ENCODE measurements at regions not wholly inside any gene's neighbourhood (a gene's known extent, or its start where the extent isn't known, plus 50 kb on each side); places are given as distances from the start of the nearest gene placed in this dataset.

DNA sequence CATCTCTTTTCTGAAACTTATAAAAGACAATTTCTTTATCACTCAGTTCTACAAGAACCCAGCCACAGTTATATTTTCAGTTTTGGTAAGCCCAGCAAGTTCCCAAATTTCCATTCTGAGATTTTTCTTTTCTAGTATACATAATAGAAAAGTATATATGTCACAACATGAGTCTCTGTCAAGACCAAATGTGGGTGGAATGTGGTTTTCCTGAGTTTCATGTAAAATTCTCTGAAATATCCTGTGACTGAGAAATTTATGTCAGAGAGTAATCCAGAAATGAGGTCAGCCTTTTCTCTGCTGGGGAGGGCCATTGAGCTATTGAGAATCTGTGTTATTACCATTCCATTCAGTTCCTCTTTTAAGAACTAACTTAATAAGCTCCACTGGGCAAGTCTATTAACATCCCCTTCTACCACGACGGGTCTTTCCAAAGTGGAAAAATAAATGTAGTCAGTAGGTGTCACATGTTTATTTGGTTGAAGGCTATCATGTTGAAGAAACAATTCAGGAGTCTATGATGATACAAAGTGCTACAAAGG is 100.7 kb upstream of the HMGN3 start:
- Histone ChIP-seq H3K27me3 (ENCODE audit: insufficient read depth, low read length) (no peaks in the 10 kb centered on the region), H3K9ac (ENCODE audit: low read length) (no peak overlapping the region), H3K9me3 (ENCODE audit: control insufficient read depth in 1 of 2, insufficient read depth in 1 of 2, low read depth in 1 of 2, low read length in 2 of 2) (no peaks in the 10 kb centered on the region), H3K4me2 (ENCODE audit: low read length) (no peak overlapping the region), H2AFZ (ENCODE audit: low read depth, low read length, poor library complexity, severe bottlenecking) (no peak overlapping the region), H3K4me3 (replicated peaks in 1 of 2; ENCODE audit: low read depth in 1 of 2, low read length in 2 of 2) (no peak overlapping the region), H3K9me2 (ENCODE audit: insufficient read depth) (no peaks in the 10 kb centered on the region), H3K36me3 (ENCODE audit: control insufficient read depth in 1 of 2, insufficient read depth in 2 of 2, low read length in 2 of 2) (no peaks in the 10 kb centered on the region), H3K4me1 (ENCODE audit: control insufficient read depth in 1 of 2, insufficient read depth in 2 of 2, low read length in 2 of 2) (no peaks in the 10 kb centered on the region), H3K27ac (ENCODE audit: low read depth, low read length) (no peak overlapping the region), H4K20me1 (ENCODE audit: insufficient read depth) (no peaks in the 10 kb centered on the region), H3K79me2 (ENCODE audit: insufficient read depth, low read length) (no peaks in the 10 kb centered on the region)
- POLR2A ChIA-PET, result no interaction called here
- RAD21 ChIA-PET (ENCODE audit: low non-redundant PET in 1 of 2, low total read pairs in 2 of 2, uncharacterized antibody in 2 of 2, unreplicated experiment in 2 of 2), result no interaction called here
- no TSS peak for BruUV-seq (replicated peaks)
- intact Hi-C loops (cut with micrococcal nuclease), result no loop called here
- CTCF ChIA-PET, result no interaction called here
- DNase-seq (ENCODE audit: low read depth, low spot score), result no peak
- no peak for ATAC-seq
- TF ChIP-seq CEBPB (IDR thresholded peaks at IDR 0.05; ENCODE audit: low read depth), result no peak
- TF ChIP-seq TCF7L2 (IDR thresholded peaks at IDR 0.05; ENCODE audit: borderline replicate concordance, extremely low read depth, insufficient read depth, insufficient read length), result no peak
- no peak for TF ChIP-seq POLR2AphosphoS5 (IDR thresholded peaks at IDR 0.05; ENCODE audit: low read depth, low read length)
- TF ChIP-seq, protein P1, sequence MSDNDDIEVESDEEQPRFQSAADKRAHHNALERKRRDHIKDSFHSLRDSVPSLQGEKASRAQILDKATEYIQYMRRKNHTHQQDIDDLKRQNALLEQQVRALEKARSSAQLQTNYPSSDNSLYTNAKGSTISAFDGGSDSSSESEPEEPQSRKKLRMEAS (IDR thresholded peaks at IDR 0.05), result no peak

GRCh38 chr6:79334674-79335073 is 100.2 kb upstream of the HMGN3 start:
- no peak for DNase-seq (ENCODE audit: low read depth, low spot score)
- H3K9ac ChIP-seq (ENCODE audit: low read length), result no peak overlapping the region
- no peak for ATAC-seq
- H3K9me3 ChIP-seq (ENCODE audit: control insufficient read depth in 1 of 2, insufficient read depth in 1 of 2, low read depth in 1 of 2, low read length in 2 of 2), result no peaks in the 10 kb centered on the region
- H3K4me1 ChIP-seq (ENCODE audit: control insufficient read depth in 1 of 2, insufficient read depth in 2 of 2, low read length in 2 of 2), result no peaks in the 10 kb centered on the region
- no TSS peak for BruUV-seq (replicated peaks)
- H3K36me3 ChIP-seq (ENCODE audit: control insufficient read depth in 1 of 2, insufficient read depth in 2 of 2, low read length in 2 of 2), result no peaks in the 10 kb centered on the region
- ChIA-PET RAD21 (ENCODE audit: low non-redundant PET in 1 of 2, low total read pairs in 2 of 2, uncharacterized antibody in 2 of 2, unreplicated experiment in 2 of 2) (no interaction called here), POLR2A (no interaction called here), CTCF (no interaction called here)
- no peaks in the 10 kb centered on the region for H4K20me1 ChIP-seq (ENCODE audit: insufficient read depth)
- no peak overlapping the region for H2AFZ ChIP-seq (ENCODE audit: low read depth, low read length, poor library complexity, severe bottlenecking)
- no peaks in the 10 kb centered on the region for H3K9me2 ChIP-seq (ENCODE audit: insufficient read depth)
- no peak for TF ChIP-seq CBX3 (IDR thresholded peaks at IDR 0.05; ENCODE audit: low read depth)
- no peak for TF ChIP-seq YY1 (IDR thresholded peaks at IDR 0.05; ENCODE audit: extremely low read depth, insufficient replicate concordance, low read depth, low read length)
- H3K79me2 ChIP-seq (ENCODE audit: insufficient read depth, low read length), result no peaks in the 10 kb centered on the region
- no peak overlapping the region for H3K27ac ChIP-seq (ENCODE audit: low read depth, low read length)
- intact Hi-C loops (cut with micrococcal nuclease), result no loop called here
- H3K4me3 ChIP-seq (replicated peaks in 1 of 2; ENCODE audit: low read depth in 1 of 2, low read length in 2 of 2), result no peak overlapping the region
- H3K4me2 ChIP-seq (ENCODE audit: low read length), result no peak overlapping the region
- no peaks in the 10 kb centered on the region for H3K27me3 ChIP-seq (ENCODE audit: insufficient read depth, low read length)
